ENCODE measurements at regions not wholly inside any gene's neighbourhood (a gene's known extent, or its start where the extent isn't known, plus 50 kb on each side); places are given as distances from the start of the nearest gene placed in this dataset.
"Not testable (repeated sequence)": the region's sequence is repeated elsewhere in the genome, so short reads cannot be mapped to it uniquely, and the experiment has no call there.

DNA sequence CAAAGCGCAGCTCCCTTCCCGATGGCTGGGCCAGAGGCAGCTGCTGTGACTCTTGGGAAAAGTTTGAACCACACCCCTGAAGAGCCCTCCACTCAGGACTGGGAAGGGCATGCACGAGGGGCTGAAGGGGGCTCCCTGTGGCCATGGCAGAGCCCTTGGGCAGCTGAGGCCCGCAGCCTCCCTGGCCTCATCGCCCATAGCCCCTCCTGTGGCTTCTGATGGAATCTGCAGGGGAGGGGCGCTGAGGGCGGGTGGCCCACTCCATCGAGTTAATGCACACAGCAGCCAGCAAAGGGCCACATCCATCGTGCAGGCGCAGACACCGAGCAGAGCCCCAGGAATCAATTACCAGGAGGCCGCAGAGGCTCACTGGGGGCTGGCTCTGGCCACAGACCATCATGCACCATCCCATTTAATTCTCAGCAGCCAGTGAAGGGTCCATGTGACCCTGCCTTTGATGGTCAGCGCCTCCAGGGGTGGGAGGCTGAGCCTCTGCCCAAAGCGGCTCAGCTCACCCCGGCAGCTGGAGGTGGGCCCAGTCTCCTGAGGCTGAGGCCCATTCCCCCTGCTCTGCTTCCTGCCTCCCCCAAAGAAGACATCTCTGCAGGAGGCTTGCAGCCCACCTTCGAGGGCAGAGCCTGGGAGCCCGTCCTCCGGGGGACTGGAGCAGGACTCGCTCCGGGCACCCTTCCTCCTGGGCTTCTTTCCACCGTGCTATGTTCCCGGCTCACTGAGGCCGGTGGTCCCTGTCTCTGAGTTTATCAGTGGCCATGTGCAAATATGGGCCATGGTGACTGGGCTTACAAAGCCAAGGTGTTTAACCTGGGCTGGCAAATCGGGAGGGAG, 1410.2 kb downstream of the BRD1 start:
- FAIRE-seq (no peak), DNase-seq (ENCODE audit: low read depth) (no peak)
- Histone ChIP-seq H3K4me3 (ENCODE audit: low read depth, low read length) (no peak overlapping the region), H3K27me3 (ENCODE audit: control insufficient read depth, insufficient read depth, low read length) (no peaks in the 10 kb centered on the region), H3K36me3 (ENCODE audit: control insufficient read depth, insufficient read depth, low read length) (no peaks in the 10 kb centered on the region)
- TF ChIP-seq, protein P1, sequence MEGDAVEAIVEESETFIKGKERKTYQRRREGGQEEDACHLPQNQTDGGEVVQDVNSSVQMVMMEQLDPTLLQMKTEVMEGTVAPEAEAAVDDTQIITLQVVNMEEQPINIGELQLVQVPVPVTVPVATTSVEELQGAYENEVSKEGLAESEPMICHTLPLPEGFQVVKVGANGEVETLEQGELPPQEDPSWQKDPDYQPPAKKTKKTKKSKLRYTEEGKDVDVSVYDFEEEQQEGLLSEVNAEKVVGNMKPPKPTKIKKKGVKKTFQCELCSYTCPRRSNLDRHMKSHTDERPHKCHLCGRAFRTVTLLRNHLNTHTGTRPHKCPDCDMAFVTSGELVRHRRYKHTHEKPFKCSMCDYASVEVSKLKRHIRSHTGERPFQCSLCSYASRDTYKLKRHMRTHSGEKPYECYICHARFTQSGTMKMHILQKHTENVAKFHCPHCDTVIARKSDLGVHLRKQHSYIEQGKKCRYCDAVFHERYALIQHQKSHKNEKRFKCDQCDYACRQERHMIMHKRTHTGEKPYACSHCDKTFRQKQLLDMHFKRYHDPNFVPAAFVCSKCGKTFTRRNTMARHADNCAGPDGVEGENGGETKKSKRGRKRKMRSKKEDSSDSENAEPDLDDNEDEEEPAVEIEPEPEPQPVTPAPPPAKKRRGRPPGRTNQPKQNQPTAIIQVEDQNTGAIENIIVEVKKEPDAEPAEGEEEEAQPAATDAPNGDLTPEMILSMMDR (IDR thresholded peaks at IDR 0.05; ENCODE audit: insufficient read depth, low read length, severe bottlenecking): no peak

DNA sequence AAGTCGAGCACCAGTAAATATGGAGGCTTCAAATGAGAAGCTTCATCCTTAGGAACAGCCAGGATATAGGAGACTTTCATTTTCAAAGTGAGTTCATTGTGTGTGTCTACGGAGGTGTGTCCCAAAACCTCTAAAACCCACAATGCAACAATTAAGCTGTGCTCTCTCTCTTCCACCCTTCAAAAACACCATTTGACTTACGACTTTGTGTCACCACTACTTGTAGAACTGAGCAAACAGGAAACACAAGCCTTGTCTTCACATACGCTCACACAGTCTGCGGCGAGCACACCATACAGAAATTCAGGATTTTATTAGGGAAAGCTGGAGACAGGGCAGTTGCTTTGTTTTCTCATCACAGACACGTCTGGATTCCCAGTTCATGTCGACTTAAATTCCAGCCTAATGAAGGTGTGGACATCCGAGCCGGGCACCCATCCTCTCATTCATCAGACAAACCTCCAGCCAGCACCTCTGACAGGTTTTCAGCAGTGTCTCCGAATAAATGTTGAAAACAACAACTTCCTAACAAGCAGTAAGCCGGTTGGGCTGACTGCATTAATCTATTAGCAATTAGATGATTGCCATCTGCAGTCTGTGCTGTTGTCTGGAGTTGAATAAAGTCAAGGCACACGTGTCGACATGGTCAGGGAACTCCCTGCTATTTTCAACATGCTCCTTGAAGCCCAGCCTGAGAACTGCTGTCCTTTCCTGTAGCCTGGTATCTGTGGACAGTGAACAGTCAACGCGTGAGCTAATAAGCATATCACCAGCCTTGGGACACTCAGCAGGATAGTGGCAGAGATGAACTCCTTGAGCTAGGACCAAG, 1411.1 kb downstream of the BRD1 start:
- TF ChIP-seq, protein P1 (IDR thresholded peaks at IDR 0.05; ENCODE audit: insufficient read depth, low read length, severe bottlenecking): no peak
- H3K36me3 ChIP-seq (ENCODE audit: control insufficient read depth, insufficient read depth, low read length): no peaks in the 10 kb centered on the region
- H3K4me3 ChIP-seq (ENCODE audit: low read depth, low read length): no peak overlapping the region
- H3K27me3 ChIP-seq (ENCODE audit: control insufficient read depth, insufficient read depth, low read length): no peaks in the 10 kb centered on the region
- no peak for DNase-seq (ENCODE audit: low read depth)
- FAIRE-seq: no peak

DNA sequence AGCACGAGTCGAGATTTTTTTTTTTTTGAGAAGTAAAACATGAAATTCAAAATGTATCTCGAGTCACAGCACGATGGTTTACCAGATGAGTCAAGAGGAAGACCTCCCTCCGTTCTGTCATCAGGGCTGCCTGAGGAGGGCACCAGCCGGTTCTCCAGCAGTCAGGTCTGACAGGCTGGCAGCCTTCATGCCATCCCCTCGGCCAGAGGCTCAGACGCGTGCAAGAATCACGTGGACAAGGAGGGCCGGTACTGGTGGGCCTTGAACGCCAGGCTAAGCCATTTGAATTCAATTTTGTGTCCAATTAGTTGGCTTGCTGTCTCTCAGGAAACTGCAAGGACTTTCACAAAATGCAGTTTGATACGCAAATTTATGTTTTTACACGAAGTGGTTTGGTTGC, 1412.2 kb downstream of the BRD1 start:
- Histone ChIP-seq H3K27me3 (ENCODE audit: control insufficient read depth, insufficient read depth, low read length) (no peaks in the 10 kb centered on the region), H3K36me3 (ENCODE audit: control insufficient read depth, insufficient read depth, low read length) (no peaks in the 10 kb centered on the region), H3K4me3 (ENCODE audit: low read depth, low read length) (no peak overlapping the region)
- DNase-seq (ENCODE audit: low read depth): no peak
- TF ChIP-seq, protein P1 (IDR thresholded peaks at IDR 0.05; ENCODE audit: insufficient read depth, low read length, severe bottlenecking): no peak
- FAIRE-seq: no peak

DNA sequence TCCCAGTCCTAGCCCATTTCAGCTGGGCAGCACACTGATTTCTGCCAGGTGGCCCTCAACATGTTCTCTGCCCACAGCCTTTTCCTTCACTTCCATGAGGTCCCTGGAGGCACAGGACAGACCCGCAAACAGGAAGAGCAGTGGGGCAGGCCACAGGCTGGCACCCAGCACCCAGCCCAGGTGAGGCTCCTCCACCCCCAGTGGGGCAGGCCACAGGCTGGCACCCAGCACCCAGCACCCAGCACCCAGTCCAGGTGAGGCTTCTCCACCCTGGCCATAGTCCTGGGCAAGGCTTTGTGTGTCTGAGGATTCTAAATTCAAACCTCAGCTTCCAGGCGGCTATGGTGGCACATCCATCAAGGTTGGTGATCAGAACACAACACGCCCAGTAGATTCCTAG, 1413.0 kb downstream of the BRD1 start:
- H3K4me3 ChIP-seq (ENCODE audit: low read depth, low read length): no peak overlapping the region
- no peaks in the 10 kb centered on the region for H3K36me3 ChIP-seq (ENCODE audit: control insufficient read depth, insufficient read depth, low read length)
- no peak for DNase-seq (ENCODE audit: low read depth)
- no peak for FAIRE-seq
- TF ChIP-seq, protein P1 (IDR thresholded peaks at IDR 0.05; ENCODE audit: insufficient read depth, low read length, severe bottlenecking): no peak
- H3K27me3 ChIP-seq (ENCODE audit: control insufficient read depth, insufficient read depth, low read length): no peaks in the 10 kb centered on the region

DNA sequence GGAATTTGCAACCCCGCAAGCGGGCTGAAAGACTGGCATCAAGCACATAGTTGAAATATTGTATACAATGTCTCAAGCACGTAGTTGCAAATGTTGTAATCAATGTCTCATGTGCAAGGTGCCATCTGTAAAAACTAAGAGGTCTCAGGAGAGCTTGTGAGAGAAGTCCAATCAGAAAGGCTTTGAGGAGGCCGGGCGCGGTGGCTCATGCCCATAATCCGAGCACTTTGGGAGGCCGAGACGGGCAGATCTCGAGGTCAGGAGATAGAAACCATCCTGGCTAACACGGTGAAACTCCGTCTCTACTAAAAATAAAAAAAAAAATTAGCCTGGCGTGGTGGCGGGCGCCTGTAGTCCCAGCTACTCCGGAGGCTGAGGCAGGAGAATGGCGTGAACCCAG, 1414.7 kb downstream of the BRD1 start:
- DNase-seq (ENCODE audit: low read depth); H3K27me3 ChIP-seq (ENCODE audit: control insufficient read depth, insufficient read depth, low read length); FAIRE-seq; H3K4me3 ChIP-seq (ENCODE audit: low read depth, low read length); H3K36me3 ChIP-seq (ENCODE audit: control insufficient read depth, insufficient read depth, low read length): not testable (repeated sequence)

DNA sequence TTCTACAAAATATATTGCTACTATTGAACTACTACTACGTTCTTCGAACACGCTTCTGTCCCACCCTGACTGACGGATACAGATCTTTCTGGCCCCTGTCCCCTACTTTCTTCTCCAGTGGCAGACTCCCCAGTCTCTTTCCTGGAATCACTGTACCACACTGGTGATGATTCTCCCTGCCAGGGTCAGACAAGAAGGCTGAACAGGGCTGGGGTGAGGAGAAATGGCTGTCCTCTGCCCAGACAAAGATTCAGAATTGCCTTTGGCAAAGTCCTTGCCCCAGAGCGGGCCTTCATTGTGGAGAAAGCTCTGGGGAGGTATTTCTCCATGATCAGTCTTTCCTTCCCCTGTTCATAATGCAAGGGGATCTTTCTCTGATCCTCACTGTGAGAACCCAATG, 1417.1 kb downstream of the BRD1 start:
- no peak for FAIRE-seq
- Histone ChIP-seq H3K36me3 (ENCODE audit: control insufficient read depth, insufficient read depth, low read length) (no peaks in the 10 kb centered on the region), H3K27me3 (ENCODE audit: control insufficient read depth, insufficient read depth, low read length) (no peaks in the 10 kb centered on the region), H3K4me3 (ENCODE audit: low read depth, low read length) (no peak overlapping the region)
- TF ChIP-seq, protein P1 (IDR thresholded peaks at IDR 0.05; ENCODE audit: insufficient read depth, low read length, severe bottlenecking): no peak
- DNase-seq (ENCODE audit: low read depth): no peak

Data from bronchial epithelial cell (primary cell).